ENCODE measurements at regions not wholly inside any gene's neighbourhood (a gene's known extent, or its start where the extent isn't known, plus 50 kb on each side); places are given as distances from the start of the nearest gene placed in this dataset.

- ATAC-seq (ENCODE audit: low read depth) = peak; percentile 26
- Mint-ChIP-seq H3K4me1 (peaks cover 60% of the 10 kb centered on the region), H3K27me3 (no peaks in the 10 kb centered on the region), H3K27ac (peak overlapping the region; percentile 81), H3K9me3 (no peaks in the 10 kb centered on the region), H3K36me3 (ENCODE audit: low read depth) (no peaks in the 10 kb centered on the region), H3K4me3 (peak overlapping the region; percentile 58)
- DNase-seq = no peak
- CTCF ChIA-PET = interaction anchor here (1.4 to 3.1 kb wide), 3 partner anchors 10 to 237 kb away, joined by 4 to 9 read pairs (median 6); partner anchors contain the start of gene SNX18
- TF ChIP-seq CTCF (IDR thresholded peaks at IDR 0.05) = no peak
- POLR2A ChIA-PET = interaction anchor here (1.0 to 3.8 kb wide), 6 partner anchors 10 to 234 kb away, joined by 3 to 30 read pairs (median 7); no protein-coding TSS in a partner anchor
- intact Hi-C loops (cut with micrococcal nuclease) = loop anchor here (1.0 to 5.0 kb wide), 3 partner anchors 10 to 237 kb away; partner anchors contain the start of gene SNX18
Observed at GRCh38 chr5:54754420-54754819, 231.0 kb downstream of the ESM1 start.

DNA sequence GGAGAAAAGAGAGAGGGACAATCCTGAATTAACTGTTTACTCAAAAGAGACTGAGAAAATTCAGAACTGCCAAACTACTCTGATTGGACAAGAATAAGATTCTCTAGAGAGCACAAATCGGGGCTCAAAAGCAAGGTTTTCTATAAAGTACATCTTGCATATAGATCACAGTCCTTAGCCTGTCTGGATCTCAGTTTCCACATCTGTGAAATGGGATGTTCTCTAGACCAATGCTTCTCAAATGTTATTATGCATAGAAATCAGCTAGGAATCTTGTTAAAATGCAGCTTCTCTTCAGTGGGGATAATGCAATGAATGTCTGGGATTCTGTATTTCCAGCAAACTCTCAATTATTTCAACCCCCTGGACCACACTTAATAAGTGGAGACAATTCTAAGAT lies 231.6 kb downstream of the ESM1 start:
- H3K36me3 Mint-ChIP-seq (ENCODE audit: low read depth) = no peaks in the 10 kb centered on the region
- TF ChIP-seq CTCF (IDR thresholded peaks at IDR 0.05) = no peak
- intact Hi-C loops (cut with micrococcal nuclease) = loop anchor here (1.0 to 5.0 kb wide), 8 partner anchors 9 to 236 kb away; partner anchors contain the start of gene SNX18
- peaks cover 60% of the 10 kb centered on the region for H3K4me1 Mint-ChIP-seq
- H3K9me3 Mint-ChIP-seq = no peaks in the 10 kb centered on the region
- H3K4me3 Mint-ChIP-seq = no peak overlapping the region
- no peak for ATAC-seq (ENCODE audit: low read depth)
- POLR2A ChIA-PET = interaction anchor here (1.2 to 3.8 kb wide), 7 partner anchors 9 to 234 kb away, joined by 4 to 30 read pairs (median 6); no protein-coding TSS in a partner anchor
- no peaks in the 10 kb centered on the region for H3K27me3 Mint-ChIP-seq
- DNase-seq = no peak
- peak overlapping the region; percentile 81 for H3K27ac Mint-ChIP-seq
- CTCF ChIA-PET = interaction anchor here (0.9 to 3.1 kb wide), 6 partner anchors 9 to 236 kb away, joined by 4 to 10 read pairs (median 5); partner anchors contain the start of gene SNX18

- POLR2A ChIA-PET = interaction anchor here (0.8 to 3.8 kb wide), 8 partner anchors 9 to 235 kb away, joined by 3 to 30 read pairs (median 4); no protein-coding TSS in a partner anchor
- H3K4me1 Mint-ChIP-seq = peaks cover 60% of the 10 kb centered on the region
- H3K27me3 Mint-ChIP-seq = no peaks in the 10 kb centered on the region
- H3K27ac Mint-ChIP-seq = peak overlapping the region; percentile 81
- intact Hi-C loops (cut with micrococcal nuclease) = loop anchor here (1.0 to 5.0 kb wide), 7 partner anchors 11 to 236 kb away; partner anchors contain the start of gene SNX18
- H3K4me3 Mint-ChIP-seq = peak overlapping the region; percentile 72
- ATAC-seq (ENCODE audit: low read depth) (peak; percentile 90), DNase-seq (no peak)
- no peaks in the 10 kb centered on the region for H3K36me3 Mint-ChIP-seq (ENCODE audit: low read depth)
- CTCF ChIA-PET = interaction anchor here (1.0 to 3.1 kb wide), 7 partner anchors 8 to 236 kb away, joined by 3 to 10 read pairs (median 4); partner anchors contain the start of gene SNX18
- no peak for TF ChIP-seq CTCF (IDR thresholded peaks at IDR 0.05)
- no peaks in the 10 kb centered on the region for H3K9me3 Mint-ChIP-seq
Observed at GRCh38 chr5:54753034-54753433, 232.4 kb downstream of the ESM1 start.

GRCh38 chr5:54748527-54748926 lies 231.0 kb downstream of the SNX18 start:
- no peaks in the 10 kb centered on the region for H3K27me3 Mint-ChIP-seq
- no peak overlapping the region for H3K4me3 Mint-ChIP-seq
- H3K36me3 Mint-ChIP-seq (ENCODE audit: low read depth) = no peaks in the 10 kb centered on the region
- H3K9me3 Mint-ChIP-seq = no peaks in the 10 kb centered on the region
- no peak for ATAC-seq (ENCODE audit: low read depth)
- no peak for TF ChIP-seq CTCF (IDR thresholded peaks at IDR 0.05)
- no peak overlapping the region for H3K27ac Mint-ChIP-seq
- CTCF ChIA-PET = no interaction called here
- H3K4me1 Mint-ChIP-seq = peaks cover 35% of the 10 kb centered on the region
- intact Hi-C loops (cut with micrococcal nuclease) = no loop called here
- POLR2A ChIA-PET = interaction anchor here (0.6 kb wide), 1 partner anchor 643 kb away, joined by 3 read pairs; no protein-coding TSS in a partner anchor
- DNase-seq = no peak

DNA sequence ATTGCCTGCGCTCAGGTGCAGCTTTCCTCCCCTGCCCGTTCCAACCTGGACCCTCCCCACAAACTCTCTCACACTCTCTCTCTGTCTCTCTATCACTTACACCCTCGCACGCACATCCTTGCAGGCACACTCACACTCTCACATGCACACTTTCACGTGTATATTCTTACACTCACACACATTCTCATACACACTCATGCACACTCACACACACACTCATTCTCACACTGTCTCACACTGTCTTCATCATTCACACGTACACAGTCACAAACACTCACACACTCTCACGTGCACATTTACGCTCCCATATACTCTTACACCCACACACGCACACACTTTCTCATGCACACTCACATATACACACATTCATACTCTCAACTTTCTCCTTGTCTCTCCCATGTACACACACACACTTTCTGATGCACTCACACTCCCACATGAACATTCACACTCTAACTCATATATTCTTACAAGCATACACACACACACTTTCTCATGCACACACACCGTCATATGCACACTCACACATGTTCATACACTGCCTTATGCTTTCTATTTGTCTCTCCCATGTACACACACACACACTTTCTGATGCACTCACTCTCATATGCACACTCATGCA lies 229.3 kb downstream of the SNX18 start:
- TF ChIP-seq CTCF (IDR thresholded peaks at IDR 0.05) = no peak
- Mint-ChIP-seq H3K27ac (no peak overlapping the region), H3K27me3 (no peaks in the 10 kb centered on the region), H3K4me3 (no peak overlapping the region), H3K36me3 (ENCODE audit: low read depth) (no peaks in the 10 kb centered on the region), H3K4me1 (peaks cover 29% of the 10 kb centered on the region), H3K9me3 (no peaks in the 10 kb centered on the region)
- ChIA-PET CTCF (no interaction called here), POLR2A (no interaction called here)
- ATAC-seq (ENCODE audit: low read depth) = no peak
- intact Hi-C loops (cut with micrococcal nuclease) = no loop called here
- DNase-seq = no peak

Measured in activated B cell treated with CpG ODN at 0.5 μM for 24 hours (primary cell).